ENCODE measurements at regions not wholly inside any gene's neighbourhood (a gene's known extent, or its start where the extent isn't known, plus 50 kb on each side); places are given as distances from the start of the nearest gene placed in this dataset.
"Not testable (repeated sequence)": the region's sequence is repeated elsewhere in the genome, so short reads cannot be mapped to it uniquely, and the experiment has no call there.

GRCh38 chr18:14936313-14936712, 188.3 kb downstream of the ANKRD30B start:
- DNase-seq (ENCODE audit: low spot score) = no peak

- DNase-seq (ENCODE audit: low spot score) = no peak
Observed at GRCh38 chr18:14937271-14937670, 189.3 kb downstream of the ANKRD30B start.

GRCh38 chr18:14939141-14939540, 191.2 kb downstream of the ANKRD30B start:
- DNase-seq (ENCODE audit: low spot score) = no peak

- DNase-seq (ENCODE audit: low spot score) = not testable (repeated sequence)
Observed at GRCh38 chr18:14940106-14940505, 192.1 kb downstream of the ANKRD30B start.

- no peak for DNase-seq (ENCODE audit: low spot score)
Observed at GRCh38 chr18:14940735-14941134, 192.8 kb downstream of the ANKRD30B start.

GRCh38 chr18:14941256-14941655, 193.3 kb downstream of the ANKRD30B start:
- DNase-seq (ENCODE audit: low spot score) = no peak

- no peak for DNase-seq (ENCODE audit: low spot score)
Observed at GRCh38 chr18:14941792-14942191, 193.8 kb downstream of the ANKRD30B start.

GRCh38 chr18:14942275-14942674, 194.3 kb downstream of the ANKRD30B start:
- DNase-seq (ENCODE audit: low spot score) = no peak

- no peak for DNase-seq (ENCODE audit: low spot score)
Observed at GRCh38 chr18:14943486-14943885, 195.5 kb downstream of the ANKRD30B start.

- no peak for DNase-seq (ENCODE audit: low spot score)
Observed at GRCh38 chr18:14943967-14944636, 196.1 kb downstream of the ANKRD30B start.

- no peak for DNase-seq (ENCODE audit: low spot score)
Observed at GRCh38 chr18:14944838-14945237, 196.9 kb downstream of the ANKRD30B start.

GRCh38 chr18:14945286-14945685, 197.3 kb downstream of the ANKRD30B start:
- no peak for DNase-seq (ENCODE audit: low spot score)

- DNase-seq (ENCODE audit: low spot score) = no peak
Observed at GRCh38 chr18:14945984-14946383, 198.0 kb downstream of the ANKRD30B start.

GRCh38 chr18:14946741-14947470, 198.9 kb downstream of the ANKRD30B start:
- DNase-seq (ENCODE audit: low spot score) = not testable (repeated sequence)

GRCh38 chr18:14947482-14948162, 199.7 kb downstream of the ANKRD30B start:
- no peak for DNase-seq (ENCODE audit: low spot score)

- no peak for DNase-seq (ENCODE audit: low spot score)
Observed at GRCh38 chr18:14948163-14948540, 200.2 kb downstream of the ANKRD30B start.

- DNase-seq (ENCODE audit: low spot score) = no peak
Observed at GRCh38 chr18:14949800-14950664, 202.1 kb downstream of the ANKRD30B start.

- DNase-seq (ENCODE audit: low spot score) = not testable (repeated sequence)
Observed at GRCh38 chr18:14952444-14953077, 204.6 kb downstream of the ANKRD30B start.

GRCh38 chr18:14958701-14959100, 210.7 kb downstream of the ANKRD30B start:
- no peak for DNase-seq (ENCODE audit: low spot score)

- DNase-seq (ENCODE audit: low spot score) = no peak
Observed at GRCh38 chr18:14959550-14959949, 211.6 kb downstream of the ANKRD30B start.

GRCh38 chr18:14961991-14962390, 214.0 kb downstream of the ANKRD30B start:
- DNase-seq (ENCODE audit: low spot score) = no peak
